Loucy (cell line): ENCODE measurements at regions not wholly inside any gene's neighbourhood (a gene's known extent, or its start where the extent isn't known, plus 50 kb on each side); places are given as distances from the start of the nearest gene placed in this dataset.

ENCODE experiments used
- H2AFZ ChIP-seq: fragments of 200-600 bp; sonication (generic); 2 replicates; pipeline ENCODE4 v1.6.0; 2016; ENCODE audit warnings: antibody characterized with exemption, mild to moderate bottlenecking, low read length, moderate library complexity
- H3F3A ChIP-seq: fragments of 200-600 bp; 2 replicates; pipeline ENCODE4 v1.6.0; 2016; ENCODE audit warnings: antibody characterized with exemption, low read depth, mild to moderate bottlenecking
- H3K27me3 ChIP-seq: fragments of 200-600 bp; sonication (generic); 2 replicates; pipeline ENCODE4 v1.6.1; 2014; ENCODE audit warnings: low read length, mild to moderate bottlenecking; ENCODE audit not compliant: insufficient read depth, poor library complexity, severe bottlenecking
- H3K36me3 ChIP-seq: fragments of 200-600 bp; sonication (generic); 2 replicates; pipeline ENCODE4 v1.6.1; 2016; ENCODE audit warnings: low read length; ENCODE audit not compliant: insufficient read depth
- H3K4me1 ChIP-seq: fragments of 200-600 bp; sonication (generic); 2 replicates; pipeline ENCODE4 v1.5.1; 2014; ENCODE audit warnings: low read length, mild to moderate bottlenecking; ENCODE audit not compliant: insufficient read depth, poor library complexity, severe bottlenecking
- H3K4me2 ChIP-seq: fragments of 200-600 bp; sonication (generic); 2 replicates; pipeline ENCODE4 v1.6.0; 2014; ENCODE audit warnings: antibody characterized with exemption, low read length, low read depth, mild to moderate bottlenecking; ENCODE audit not compliant: poor library complexity, severe bottlenecking
- H3K4me3 ChIP-seq: fragments of 200-600 bp; sonication (generic); 2 replicates; pipeline ENCODE4 v1.5.1; 2014; ENCODE audit warnings: low read length, mild to moderate bottlenecking, mixed read lengths; ENCODE audit not compliant: poor library complexity, severe bottlenecking
- H3K79me2 ChIP-seq: fragments of 200-600 bp; sonication (generic); 2 replicates; pipeline ENCODE4 v1.6.1; 2014; ENCODE audit warnings: low read length; ENCODE audit not compliant: insufficient read depth
- H3K9ac ChIP-seq: fragments of 200-600 bp; sonication (generic); 2 replicates; pipeline ENCODE4 v1.6.0; 2014; ENCODE audit warnings: mild to moderate bottlenecking, low read depth, low read length, moderate library complexity; ENCODE audit not compliant: poor library complexity, severe bottlenecking
- H3K9me2 ChIP-seq: fragments of 200-600 bp; sonication (generic); replicated peaks from 2 replicates; pipeline ENCODE4 v1.6.1; 2016; ENCODE audit warnings: low read depth, low read length, mixed read lengths
- H3K9me3 ChIP-seq: fragments of 200-600 bp; sonication (generic); 2 replicates; pipeline ENCODE4 v1.6.1; 2014; ENCODE audit warnings: mild to moderate bottlenecking, antibody characterized with exemption, low read length, low read depth; ENCODE audit not compliant: insufficient read depth
- H4K20me1 ChIP-seq: fragments of 200-600 bp; sonication (generic); 2 replicates; pipeline ENCODE4 v1.6.0; 2014; ENCODE audit warnings: antibody characterized with exemption, low read length, mild to moderate bottlenecking; ENCODE audit not compliant: insufficient read depth, poor library complexity, severe bottlenecking
- EZH2phosphoT487 ChIP-seq: fragments of 200-600 bp; IDR thresholded peaks from 2 replicates; pipeline ENCODE4 v1.6.1; 2018; ENCODE audit warnings: antibody characterized with exemption, mild to moderate bottlenecking, moderate library complexity, borderline replicate concordance
- TF ChIP-seq, protein P1 (sequence below): fragments of 200-600 bp; sonication (generic); conservative IDR thresholded peaks from 2 replicates; pipeline ENCODE4 v1.5.1; 2014; ENCODE audit warnings: mild to moderate bottlenecking, antibody characterized with exemption, low read length

DNA sequence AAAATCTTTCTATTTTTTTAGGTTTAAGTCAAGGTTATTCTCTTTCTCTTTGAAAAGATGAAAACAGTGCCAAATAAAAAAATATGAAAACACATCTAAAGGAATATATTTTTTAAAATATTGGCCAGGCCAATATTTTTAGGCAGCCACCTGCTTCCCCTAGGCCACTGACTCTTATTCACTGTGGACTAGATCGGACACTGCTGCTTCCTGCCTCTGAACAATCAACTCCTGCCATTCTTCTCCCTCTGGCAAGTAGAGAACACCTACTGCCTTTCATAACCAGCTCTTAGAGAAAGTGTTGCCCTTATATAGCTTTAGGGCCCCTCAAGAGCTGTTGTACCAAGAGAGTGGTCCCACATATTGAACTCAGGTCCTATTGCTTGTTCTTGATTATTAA is 529.2 kb downstream of the RAPGEF2 start:
- Histone ChIP-seq H3K9me3 (no peaks in the 10 kb centered on the region), H3K4me2 (no peak overlapping the region), H4K20me1 (no peaks in the 10 kb centered on the region), H3K4me3 (no peak overlapping the region), H2AFZ (no peak overlapping the region), H3K4me1 (no peaks in the 10 kb centered on the region), H3K36me3 (no peaks in the 10 kb centered on the region), H3K9ac (no peak overlapping the region), H3K79me2 (no peaks in the 10 kb centered on the region), H3K9me2 (no peaks in the 10 kb centered on the region), H3K27me3 (no peaks in the 10 kb centered on the region), H3F3A (no peaks in the 10 kb centered on the region)
- TF ChIP-seq EZH2phosphoT487: no peak
- TF ChIP-seq, protein P1, sequence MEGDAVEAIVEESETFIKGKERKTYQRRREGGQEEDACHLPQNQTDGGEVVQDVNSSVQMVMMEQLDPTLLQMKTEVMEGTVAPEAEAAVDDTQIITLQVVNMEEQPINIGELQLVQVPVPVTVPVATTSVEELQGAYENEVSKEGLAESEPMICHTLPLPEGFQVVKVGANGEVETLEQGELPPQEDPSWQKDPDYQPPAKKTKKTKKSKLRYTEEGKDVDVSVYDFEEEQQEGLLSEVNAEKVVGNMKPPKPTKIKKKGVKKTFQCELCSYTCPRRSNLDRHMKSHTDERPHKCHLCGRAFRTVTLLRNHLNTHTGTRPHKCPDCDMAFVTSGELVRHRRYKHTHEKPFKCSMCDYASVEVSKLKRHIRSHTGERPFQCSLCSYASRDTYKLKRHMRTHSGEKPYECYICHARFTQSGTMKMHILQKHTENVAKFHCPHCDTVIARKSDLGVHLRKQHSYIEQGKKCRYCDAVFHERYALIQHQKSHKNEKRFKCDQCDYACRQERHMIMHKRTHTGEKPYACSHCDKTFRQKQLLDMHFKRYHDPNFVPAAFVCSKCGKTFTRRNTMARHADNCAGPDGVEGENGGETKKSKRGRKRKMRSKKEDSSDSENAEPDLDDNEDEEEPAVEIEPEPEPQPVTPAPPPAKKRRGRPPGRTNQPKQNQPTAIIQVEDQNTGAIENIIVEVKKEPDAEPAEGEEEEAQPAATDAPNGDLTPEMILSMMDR: no peak

DNA sequence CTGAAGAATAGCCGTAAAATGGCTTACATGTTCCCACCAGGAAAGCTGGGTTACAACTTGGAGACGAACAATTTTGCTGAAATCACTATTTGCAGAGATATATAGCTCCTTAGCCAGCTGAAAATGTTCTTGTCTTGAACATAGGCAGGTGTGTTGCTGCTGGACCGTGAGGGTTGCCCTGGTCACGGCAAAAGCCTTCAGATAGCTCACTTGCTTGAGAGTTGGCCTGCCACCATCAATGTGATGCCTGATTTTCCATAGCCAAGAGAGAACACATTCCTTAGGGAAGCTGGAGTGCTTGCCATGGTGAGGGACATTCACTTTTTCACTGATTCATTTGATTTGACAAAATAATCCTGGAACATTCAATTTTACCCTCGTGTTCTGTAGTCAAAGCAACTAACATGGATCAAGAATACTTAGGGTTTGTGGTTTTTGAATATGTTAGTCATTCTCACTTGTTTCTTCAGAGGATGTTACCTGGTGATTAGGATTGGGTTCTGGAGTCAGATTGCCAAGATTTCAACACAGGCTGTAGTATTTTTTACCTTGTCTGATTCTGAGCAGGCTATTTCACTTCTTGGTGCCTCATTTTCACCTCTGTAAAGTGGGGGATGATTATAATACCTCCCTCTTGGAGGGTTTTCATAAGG is 536.9 kb downstream of the RAPGEF2 start:
- H3K79me2 ChIP-seq: no peaks in the 10 kb centered on the region
- no peak overlapping the region for H3K9ac ChIP-seq
- no peaks in the 10 kb centered on the region for H3K36me3 ChIP-seq
- H3K4me1 ChIP-seq: no peaks in the 10 kb centered on the region
- no peaks in the 10 kb centered on the region for H3K9me2 ChIP-seq
- no peaks in the 10 kb centered on the region for H3K27me3 ChIP-seq
- H3F3A ChIP-seq: no peaks in the 10 kb centered on the region
- TF ChIP-seq EZH2phosphoT487: no peak
- TF ChIP-seq, protein P1: no peak
- no peak overlapping the region for H3K4me3 ChIP-seq
- no peak overlapping the region for H3K4me2 ChIP-seq
- H2AFZ ChIP-seq: no peak overlapping the region
- H4K20me1 ChIP-seq: no peaks in the 10 kb centered on the region
- H3K9me3 ChIP-seq: no peaks in the 10 kb centered on the region

DNA sequence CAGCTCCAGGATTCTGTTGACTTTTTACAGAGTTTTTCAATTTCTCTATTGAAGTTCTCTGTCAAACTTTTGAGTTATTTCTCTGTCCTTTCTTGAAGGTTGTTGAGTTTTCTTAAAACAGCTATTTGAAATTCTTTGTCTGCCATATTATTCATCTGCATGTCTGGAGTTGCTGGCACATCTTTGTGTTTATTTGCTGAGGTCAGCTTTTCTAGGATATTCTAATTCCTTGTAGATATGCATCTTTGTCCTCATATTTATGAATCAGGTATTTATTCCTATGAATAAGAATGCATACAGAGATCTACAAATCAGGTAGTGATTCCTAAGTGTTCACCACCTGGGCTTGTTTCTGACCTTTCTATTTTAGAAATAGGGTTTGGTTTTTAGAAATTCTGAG is 546.4 kb downstream of the RAPGEF2 start:
- no peak overlapping the region for H3K4me2 ChIP-seq
- H3K9ac ChIP-seq: no peak overlapping the region
- TF ChIP-seq, protein P1: no peak
- no peak for TF ChIP-seq EZH2phosphoT487
- no peak overlapping the region for H3K4me3 ChIP-seq
- no peak overlapping the region for H2AFZ ChIP-seq
- H3K4me1 ChIP-seq: no peaks in the 10 kb centered on the region
- no peaks in the 10 kb centered on the region for H3F3A ChIP-seq
- H4K20me1 ChIP-seq: no peaks in the 10 kb centered on the region
- no peaks in the 10 kb centered on the region for H3K27me3 ChIP-seq
- no peaks in the 10 kb centered on the region for H3K79me2 ChIP-seq
- no peaks in the 10 kb centered on the region for H3K36me3 ChIP-seq
- no peaks in the 10 kb centered on the region for H3K9me2 ChIP-seq
- H3K9me3 ChIP-seq: no peaks in the 10 kb centered on the region
